HG02852 (cell line): ENCODE measurements at regions not wholly inside any gene's neighbourhood (a gene's known extent, or its start where the extent isn't known, plus 50 kb on each side); places are given as distances from the start of the nearest gene placed in this dataset.
A peak's percentile ranks its signal among the peaks of the same experiment; 100 is the strongest.
"Not testable (repeated sequence)": the region's sequence is repeated elsewhere in the genome, so short reads cannot be mapped to it uniquely, and the experiment has no call there.

Experiments used
- ATAC-seq: cut with Tn5 transposase; IDR thresholded peaks from one replicate; pipeline ENCODE4 v1.9.1; 2021; ENCODE audit warnings: mild to moderate bottlenecking, moderate library complexity; ENCODE audit not compliant: unreplicated experiment

GRCh38 chr5:96528826-96529474 is 95.9 kb upstream of the PCSK1 start:
- no peak for ATAC-seq

- ATAC-seq: no peak
Measured at GRCh38 chr5:96529559-96529958, 96.5 kb upstream of the PCSK1 start.

- ATAC-seq: no peak
Measured at GRCh38 chr5:96530901-96531300, 97.9 kb upstream of the PCSK1 start.

GRCh38 chr5:96533371-96533770 is 100.3 kb upstream of the PCSK1 start:
- ATAC-seq: no peak

GRCh38 chr5:96537386-96537785 is 104.3 kb upstream of the PCSK1 start:
- no peak for ATAC-seq

GRCh38 chr5:96538808-96539250 is 105.8 kb upstream of the PCSK1 start:
- no peak for ATAC-seq

- no peak for ATAC-seq
Measured at GRCh38 chr5:96546120-96546519, 113.1 kb upstream of the PCSK1 start.

GRCh38 chr5:96547486-96547885 is 114.4 kb upstream of the PCSK1 start:
- no peak for ATAC-seq

- ATAC-seq: no peak
Measured at GRCh38 chr5:96548905-96549304, 113.3 kb upstream of the CAST start.

GRCh38 chr5:96560857-96561256 is 101.3 kb upstream of the CAST start:
- ATAC-seq: not testable (repeated sequence)

GRCh38 chr5:96562614-96563013 is 99.6 kb upstream of the CAST start:
- ATAC-seq: no peak

GRCh38 chr5:96563816-96564215 is 98.4 kb upstream of the CAST start:
- ATAC-seq: no peak

GRCh38 chr5:96565582-96566265 is 96.5 kb upstream of the CAST start:
- peak; percentile 89 for ATAC-seq

GRCh38 chr5:96566833-96567587 is 95.2 kb upstream of the CAST start:
- ATAC-seq: no peak

- no peak for ATAC-seq
Measured at GRCh38 chr5:96569332-96569731, 92.8 kb upstream of the CAST start.

- no peak for ATAC-seq
Measured at GRCh38 chr5:96569770-96570169, 92.4 kb upstream of the CAST start.

- no peak for ATAC-seq
Measured at GRCh38 chr5:96572864-96573512, 89.2 kb upstream of the CAST start.

GRCh38 chr5:96573513-96573894 is 88.7 kb upstream of the CAST start:
- ATAC-seq: no peak

- ATAC-seq: no peak
Measured at GRCh38 chr5:96576876-96577275, 85.3 kb upstream of the CAST start.

GRCh38 chr5:96577909-96578308 is 84.3 kb upstream of the CAST start:
- ATAC-seq: no peak

- no peak for ATAC-seq
Measured at GRCh38 chr5:96579711-96580110, 82.5 kb upstream of the CAST start.
